Keratinocyte (primary cell): ENCODE measurements at regions not wholly inside any gene's neighbourhood (a gene's known extent, or its start where the extent isn't known, plus 50 kb on each side); places are given as distances from the start of the nearest gene placed in this dataset.

Experiments
- DNase-seq: peaks from one replicate; pipeline ENCODE4 v3.0.0-alpha.2; 2011; ENCODE audit warnings: low read depth, missing footprints, low spot score
- FAIRE-seq: peaks from 2 replicates; lab custom pipeline; 2011; peaks lifted over from hg19 to GRCh38; lab: Jason Lieb, UNC
- H2AFZ ChIP-seq: 2 replicates; pipeline ENCODE4 v1.6.0; 2012; ENCODE audit warnings: low read length, control low read depth, inconsistent platforms; ENCODE audit not compliant: control insufficient read depth
- H3K27ac ChIP-seq: 2 replicates; pipeline ENCODE4 v1.5.1; 2011; ENCODE audit warnings: low read length; ENCODE audit not compliant: control insufficient read depth, insufficient read depth
- H3K27me3 ChIP-seq: 3 replicates; pipeline ENCODE4 v1.6.0; 2011; ENCODE audit warnings: low read length; ENCODE audit not compliant: control insufficient read depth, insufficient read depth; ENCODE audit errors: extremely low read depth
- H3K36me3 ChIP-seq, 2 experiments: 2 replicates in 1 of 2; 3 replicates in 1 of 2; pipeline ENCODE4 v1.5.1; 2011; ENCODE audit warnings: low read length in 2 of 2, mild to moderate bottlenecking in 1 of 2; ENCODE audit not compliant: control insufficient read depth in 2 of 2, insufficient read depth in 2 of 2; ENCODE audit errors: extremely low read depth in 1 of 2
- H3K4me1 ChIP-seq: 3 replicates; pipeline ENCODE4 v1.5.1; 2011; ENCODE audit warnings: low read length; ENCODE audit not compliant: control insufficient read depth, insufficient read depth; ENCODE audit errors: extremely low read depth
- H3K4me2 ChIP-seq: 3 replicates; pipeline ENCODE4 v1.6.0; 2011; ENCODE audit warnings: low read depth, low read length; ENCODE audit not compliant: control insufficient read depth, insufficient read depth; ENCODE audit errors: extremely low read depth
- H3K4me3 ChIP-seq, 3 experiments: fragments of 200-600 bp in 1 of 3; sonication (generic) in 1 of 3; 2 replicates in 2 of 3; 3 replicates in 1 of 3; pipeline ENCODE4 v1.5.1; 2011 to 2016; ENCODE audit warnings: low read length in 3 of 3, mild to moderate bottlenecking in 3 of 3, control low read depth in 2 of 3, inconsistent platforms in 1 of 3, low read depth in 1 of 3, mixed read lengths in 1 of 3, mixed run types in 1 of 3, moderate library complexity in 1 of 3; ENCODE audit not compliant: control insufficient read depth in 2 of 3, insufficient read depth in 2 of 3; ENCODE audit errors: extremely low read depth in 1 of 3
- H3K79me2 ChIP-seq: 2 replicates; pipeline ENCODE4 v1.6.0; 2012; ENCODE audit warnings: low read length; ENCODE audit not compliant: control insufficient read depth, insufficient read depth
- H3K9ac ChIP-seq: 3 replicates; pipeline ENCODE4 v1.6.0; 2011; ENCODE audit warnings: low read length; ENCODE audit not compliant: control insufficient read depth, insufficient read depth; ENCODE audit errors: extremely low read depth
- H3K9me1 ChIP-seq: 3 replicates; pipeline ENCODE4 v1.6.0; 2011; ENCODE audit warnings: low read length; ENCODE audit not compliant: control insufficient read depth, insufficient read depth; ENCODE audit errors: extremely low read depth
- H3K9me3 ChIP-seq: 2 replicates; pipeline ENCODE4 v1.5.1; 2012; ENCODE audit warnings: low read depth, low read length; ENCODE audit not compliant: control insufficient read depth
- H4K20me1 ChIP-seq: 3 replicates; pipeline ENCODE4 v1.6.0; 2011; ENCODE audit warnings: low read length; ENCODE audit not compliant: control insufficient read depth, insufficient read depth; ENCODE audit errors: extremely low read depth
- EZH2 ChIP-seq: IDR thresholded peaks from one replicate; pipeline ENCODE4 v1.6.1; 2012; ENCODE audit warnings: inconsistent platforms, mild to moderate bottlenecking, low read length, moderate library complexity
- dilution Hi-C: fragments of 300-500 bp; cut with MboI; formaldehyde crosslinking; loops from one replicate; pipeline ENCODE4 v1.7.0; 2020; ENCODE audit warnings: low sequenced_read_pairs; ENCODE audit not compliant: extremely low pct_ligation_motif_present
- TF ChIP-seq, protein P1 (sequence below), 3 experiments: IDR thresholded peaks in 1 of 3; conservative IDR thresholded peaks in 1 of 3; optimal IDR thresholded peaks in 1 of 3; 2 replicates in 2 of 3; 3 replicates in 1 of 3; pipeline versions ENCODE3 to v1.5.1; 2011; ENCODE audit warnings: low read length in 3 of 3, mild to moderate bottlenecking in 3 of 3, moderate library complexity in 2 of 3, control low read depth in 1 of 3, inconsistent platforms in 1 of 3; ENCODE audit not compliant: insufficient read depth in 2 of 3; ENCODE audit errors: extremely low read depth in 1 of 3

DNA sequence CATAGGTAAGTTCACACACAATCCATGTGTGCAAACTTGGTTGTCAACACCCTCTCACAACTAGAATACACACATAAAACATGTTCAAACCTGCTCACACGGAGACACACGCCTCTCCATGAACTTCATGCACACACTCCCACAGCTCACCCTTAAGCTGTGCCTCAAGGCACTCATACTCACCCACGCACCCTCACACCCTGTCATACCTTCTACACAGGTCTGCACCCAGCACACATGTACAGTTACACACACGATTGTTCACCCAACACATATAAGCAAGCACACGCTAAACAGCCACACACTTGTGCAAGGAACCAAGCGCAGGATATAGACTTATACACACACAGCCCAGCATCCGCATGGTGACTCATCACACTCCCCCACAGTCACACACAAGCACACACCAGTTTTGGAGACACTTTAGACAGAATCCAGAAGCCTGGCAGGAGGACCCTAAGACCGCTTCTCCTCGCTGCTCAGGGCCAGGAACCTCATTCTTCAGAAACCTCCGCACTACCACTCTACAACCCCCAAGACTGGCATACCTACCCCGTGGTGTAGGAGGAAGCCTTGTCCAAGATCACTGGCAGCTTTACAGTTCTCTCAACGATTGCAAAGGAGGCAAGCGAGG, 58.7 kb upstream of the ZC3H12A start:
- Histone ChIP-seq H3K4me3 (no peak overlapping the region), H3K36me3 (no peaks in the 10 kb centered on the region), H3K9me3 (no peaks in the 10 kb centered on the region), H3K27ac (no peak overlapping the region), H3K9me1 (no peaks in the 10 kb centered on the region), H3K4me2 (no peak overlapping the region), H3K9ac (no peak overlapping the region), H3K27me3 (no peaks in the 10 kb centered on the region), H4K20me1 (no peaks in the 10 kb centered on the region), H3K79me2 (no peaks in the 10 kb centered on the region), H3K4me1 (no peaks in the 10 kb centered on the region), H2AFZ (no peak overlapping the region)
- FAIRE-seq (no peak), DNase-seq (no peak)
- TF ChIP-seq EZH2 = no peak
- TF ChIP-seq, protein P1, sequence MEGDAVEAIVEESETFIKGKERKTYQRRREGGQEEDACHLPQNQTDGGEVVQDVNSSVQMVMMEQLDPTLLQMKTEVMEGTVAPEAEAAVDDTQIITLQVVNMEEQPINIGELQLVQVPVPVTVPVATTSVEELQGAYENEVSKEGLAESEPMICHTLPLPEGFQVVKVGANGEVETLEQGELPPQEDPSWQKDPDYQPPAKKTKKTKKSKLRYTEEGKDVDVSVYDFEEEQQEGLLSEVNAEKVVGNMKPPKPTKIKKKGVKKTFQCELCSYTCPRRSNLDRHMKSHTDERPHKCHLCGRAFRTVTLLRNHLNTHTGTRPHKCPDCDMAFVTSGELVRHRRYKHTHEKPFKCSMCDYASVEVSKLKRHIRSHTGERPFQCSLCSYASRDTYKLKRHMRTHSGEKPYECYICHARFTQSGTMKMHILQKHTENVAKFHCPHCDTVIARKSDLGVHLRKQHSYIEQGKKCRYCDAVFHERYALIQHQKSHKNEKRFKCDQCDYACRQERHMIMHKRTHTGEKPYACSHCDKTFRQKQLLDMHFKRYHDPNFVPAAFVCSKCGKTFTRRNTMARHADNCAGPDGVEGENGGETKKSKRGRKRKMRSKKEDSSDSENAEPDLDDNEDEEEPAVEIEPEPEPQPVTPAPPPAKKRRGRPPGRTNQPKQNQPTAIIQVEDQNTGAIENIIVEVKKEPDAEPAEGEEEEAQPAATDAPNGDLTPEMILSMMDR (optimal IDR thresholded peaks at IDR 0.05 in 1 of 3, IDR thresholded peaks at IDR 0.05 in 1 of 3, conservative IDR thresholded peaks at IDR 0.05 in 1 of 3; ENCODE audit: extremely low read depth in 1 of 3, insufficient read depth in 2 of 3, low read length in 3 of 3) = no peak
- dilution Hi-C loops = no loop called here

DNA sequence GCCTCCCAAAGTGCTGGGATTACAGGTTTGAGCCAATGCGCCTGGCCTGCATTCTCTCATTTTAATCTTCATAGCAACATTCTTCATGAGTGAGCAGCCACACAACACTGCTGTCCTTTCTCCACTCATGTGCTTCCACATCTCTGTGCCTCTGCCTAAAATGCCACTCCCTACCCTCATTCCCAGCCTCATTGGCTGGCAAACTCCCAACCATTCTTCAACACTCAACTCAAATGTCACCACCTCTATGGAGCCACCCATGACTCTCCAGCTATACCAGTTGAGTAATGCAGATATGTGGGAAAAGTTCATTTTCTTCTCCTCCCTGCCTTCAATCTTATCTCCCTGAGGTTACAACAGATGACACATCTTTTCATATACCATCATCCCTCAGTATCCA, 53.9 kb upstream of the ZC3H12A start:
- Histone ChIP-seq H3K9me3 (no peaks in the 10 kb centered on the region), H3K36me3 (no peaks in the 10 kb centered on the region), H3K9ac (no peak overlapping the region), H3K9me1 (no peaks in the 10 kb centered on the region), H2AFZ (no peak overlapping the region), H4K20me1 (peaks cover 2% of the 10 kb centered on the region), H3K27me3 (peaks cover 3% of the 10 kb centered on the region), H3K27ac (no peak overlapping the region), H3K4me3 (no peak overlapping the region), H3K4me1 (no peaks in the 10 kb centered on the region), H3K79me2 (no peaks in the 10 kb centered on the region), H3K4me2 (no peak overlapping the region)
- DNase-seq (no peak), FAIRE-seq (no peak)
- dilution Hi-C loops = no loop called here
- no peak for TF ChIP-seq EZH2
- TF ChIP-seq, protein P1 (optimal IDR thresholded peaks at IDR 0.05 in 1 of 3, IDR thresholded peaks at IDR 0.05 in 1 of 3, conservative IDR thresholded peaks at IDR 0.05 in 1 of 3; ENCODE audit: extremely low read depth in 1 of 3, insufficient read depth in 2 of 3, low read length in 3 of 3) = no peak
